GM13977 (cell line): ENCODE measurements at regions not wholly inside any gene's neighbourhood (a gene's known extent, or its start where the extent isn't known, plus 50 kb on each side); places are given as distances from the start of the nearest gene placed in this dataset.

Source experiments
- DNase-seq: peaks from one replicate; pipeline ENCODE4 v3.0.0; 2012; ENCODE audit warnings: low spot score
- in situ Hi-C: fragments of 300-500 bp; cut with MboI; formaldehyde crosslinking; loops from one replicate; pipeline ENCODE4 v1.12.0; 2022; ENCODE audit warnings: low sequenced_read_pairs, low pct_unique_long_range_greater_than_20kb, mixed read lengths, inconsistent platforms; ENCODE audit not compliant: unreplicated experiment
- TF ChIP-seq, protein P1 (sequence below): IDR thresholded peaks from 2 replicates; pipeline ENCODE4 v1.5.1; 2012; ENCODE audit warnings: mild to moderate bottlenecking, control low read depth; ENCODE audit not compliant: insufficient read depth; ENCODE audit errors: extremely low read depth, missing control alignments

DNA sequence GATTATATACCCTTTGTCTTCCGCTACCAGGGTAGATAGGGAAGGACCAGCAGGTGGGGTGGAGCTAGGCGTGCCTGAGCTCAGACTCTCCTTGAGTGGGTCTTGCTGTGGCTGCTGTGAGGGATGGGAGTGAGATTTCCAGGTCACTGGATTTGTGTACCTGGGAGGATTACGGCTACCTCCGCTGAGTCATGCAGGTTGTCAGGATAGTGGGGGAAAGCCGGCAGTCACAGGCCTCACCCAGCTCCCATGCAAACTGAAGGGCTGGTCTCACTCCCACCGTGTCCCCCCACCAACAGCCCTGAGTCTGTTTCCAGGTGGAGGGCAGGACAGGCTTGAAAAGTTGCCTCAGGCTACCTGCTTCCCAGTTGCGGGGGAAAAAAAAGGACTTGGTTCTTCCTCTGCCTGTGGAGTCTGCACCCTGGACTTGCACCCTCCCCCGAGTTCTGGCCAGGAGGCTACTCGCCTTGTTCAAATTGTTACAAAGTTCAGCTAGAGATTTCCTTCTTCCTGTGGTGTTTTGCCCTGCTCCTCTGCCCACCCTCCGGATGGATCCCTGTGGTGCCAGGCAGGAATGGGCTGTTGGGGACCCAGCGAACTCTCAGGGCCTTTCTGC lies 268.3 kb downstream of the VAPA start:
- TF ChIP-seq, protein P1, sequence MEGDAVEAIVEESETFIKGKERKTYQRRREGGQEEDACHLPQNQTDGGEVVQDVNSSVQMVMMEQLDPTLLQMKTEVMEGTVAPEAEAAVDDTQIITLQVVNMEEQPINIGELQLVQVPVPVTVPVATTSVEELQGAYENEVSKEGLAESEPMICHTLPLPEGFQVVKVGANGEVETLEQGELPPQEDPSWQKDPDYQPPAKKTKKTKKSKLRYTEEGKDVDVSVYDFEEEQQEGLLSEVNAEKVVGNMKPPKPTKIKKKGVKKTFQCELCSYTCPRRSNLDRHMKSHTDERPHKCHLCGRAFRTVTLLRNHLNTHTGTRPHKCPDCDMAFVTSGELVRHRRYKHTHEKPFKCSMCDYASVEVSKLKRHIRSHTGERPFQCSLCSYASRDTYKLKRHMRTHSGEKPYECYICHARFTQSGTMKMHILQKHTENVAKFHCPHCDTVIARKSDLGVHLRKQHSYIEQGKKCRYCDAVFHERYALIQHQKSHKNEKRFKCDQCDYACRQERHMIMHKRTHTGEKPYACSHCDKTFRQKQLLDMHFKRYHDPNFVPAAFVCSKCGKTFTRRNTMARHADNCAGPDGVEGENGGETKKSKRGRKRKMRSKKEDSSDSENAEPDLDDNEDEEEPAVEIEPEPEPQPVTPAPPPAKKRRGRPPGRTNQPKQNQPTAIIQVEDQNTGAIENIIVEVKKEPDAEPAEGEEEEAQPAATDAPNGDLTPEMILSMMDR, result no peak
- in situ Hi-C loops, result no loop called here
- DNase-seq, result no peak

DNA sequence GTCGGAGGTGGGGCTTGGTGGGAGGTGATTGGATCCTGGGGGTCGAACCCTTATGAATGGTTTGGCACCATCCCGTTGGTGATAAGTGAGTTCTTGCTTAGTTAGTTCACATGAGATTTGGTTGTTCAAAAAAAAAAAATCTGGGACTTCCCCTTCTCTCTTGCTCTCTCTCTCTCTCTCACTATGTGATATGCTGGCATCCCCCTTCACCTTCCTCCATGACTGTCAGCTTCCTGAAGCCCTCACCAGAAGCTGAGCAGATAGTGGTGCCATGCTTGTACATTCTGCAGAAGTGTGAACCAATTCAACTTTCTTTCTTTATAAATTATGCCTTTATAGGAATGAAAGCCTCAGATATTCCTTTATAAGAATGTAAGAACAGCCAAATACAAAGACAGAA lies 269.7 kb upstream of the APCDD1 start:
- no peak for DNase-seq
- in situ Hi-C loops, result no loop called here
- TF ChIP-seq, protein P1, result no peak

DNA sequence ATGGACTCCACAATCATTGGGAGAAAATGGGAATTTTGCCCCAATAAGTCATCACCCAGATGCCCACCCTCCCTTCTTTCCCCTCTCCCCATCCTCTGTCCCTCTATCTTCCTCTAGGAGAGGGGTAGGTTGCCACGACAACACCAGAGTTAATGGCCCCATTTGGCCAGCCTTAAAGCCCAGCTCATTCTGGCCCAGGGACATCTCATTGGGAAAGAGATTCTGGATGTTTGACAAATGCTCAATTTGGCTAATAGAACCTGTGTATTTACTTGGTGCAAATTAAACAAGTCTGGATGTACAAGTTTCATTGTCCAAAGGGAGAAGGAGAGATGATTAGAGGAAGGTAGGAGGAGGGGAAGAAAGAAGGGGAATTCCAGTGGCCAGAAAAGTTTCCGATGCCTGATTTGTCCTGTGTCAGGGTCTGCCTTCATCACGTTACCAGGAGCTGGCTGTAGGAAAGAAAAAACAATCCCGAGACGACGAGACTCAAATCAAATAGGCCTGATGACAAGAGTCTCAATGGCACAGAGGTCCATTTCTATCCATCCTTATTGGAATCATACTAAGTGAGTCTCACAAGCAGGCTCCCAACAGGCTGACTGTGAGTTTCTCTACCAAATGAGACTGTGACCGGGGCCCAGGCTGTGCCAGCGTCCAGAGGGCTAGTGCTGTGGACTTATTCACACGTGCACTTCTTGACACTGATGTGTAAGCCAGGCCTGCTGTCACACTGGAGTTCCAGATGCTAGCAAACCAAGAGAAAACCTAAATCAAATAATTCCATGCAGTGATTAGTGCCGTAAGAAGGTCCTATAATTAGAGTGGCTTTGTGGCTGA lies 265.2 kb upstream of the APCDD1 start:
- in situ Hi-C loops, result no loop called here
- no peak for DNase-seq
- TF ChIP-seq, protein P1, result no peak

DNA sequence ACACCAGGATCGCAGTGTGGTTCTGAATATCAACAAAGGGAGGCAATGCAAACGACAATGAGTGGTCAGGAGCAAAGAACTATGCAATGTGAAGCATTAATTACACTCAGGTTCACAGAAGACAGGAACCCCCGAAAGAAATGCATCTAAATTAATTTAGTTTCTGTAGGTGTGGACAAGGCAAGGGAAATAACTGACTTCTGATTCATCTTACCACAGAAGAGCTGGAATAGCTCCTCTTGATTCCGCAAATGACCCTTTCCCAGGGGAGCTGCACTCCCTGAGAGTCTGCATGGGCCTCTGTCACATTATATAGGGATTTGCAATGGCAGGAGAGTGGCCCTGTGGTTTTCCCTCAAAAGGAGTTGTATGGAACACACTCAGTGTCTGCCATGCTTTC lies 263.9 kb upstream of the APCDD1 start:
- in situ Hi-C loops, result no loop called here
- DNase-seq, result no peak
- TF ChIP-seq, protein P1, result no peak

DNA sequence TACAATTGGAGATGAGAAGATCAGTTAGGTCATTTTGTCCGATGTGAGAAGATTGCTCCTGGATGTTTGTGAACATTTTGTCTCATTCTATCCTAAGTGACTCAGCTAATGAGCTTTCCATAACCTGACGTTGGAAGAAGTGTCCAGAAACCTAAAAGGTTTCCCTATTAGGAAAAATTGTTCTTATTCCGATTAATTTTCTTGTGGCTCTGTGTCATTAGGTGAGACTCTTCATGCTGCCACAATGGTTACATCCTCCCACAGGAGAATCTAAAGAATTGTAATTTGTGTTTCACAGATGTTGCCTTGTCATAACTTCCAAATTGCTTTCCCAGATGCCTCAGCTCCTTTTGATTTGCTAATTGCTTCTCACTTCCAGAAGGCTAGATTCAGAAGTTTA lies 261.0 kb upstream of the APCDD1 start:
- in situ Hi-C loops, result no loop called here
- DNase-seq, result no peak
- TF ChIP-seq, protein P1, result no peak

DNA sequence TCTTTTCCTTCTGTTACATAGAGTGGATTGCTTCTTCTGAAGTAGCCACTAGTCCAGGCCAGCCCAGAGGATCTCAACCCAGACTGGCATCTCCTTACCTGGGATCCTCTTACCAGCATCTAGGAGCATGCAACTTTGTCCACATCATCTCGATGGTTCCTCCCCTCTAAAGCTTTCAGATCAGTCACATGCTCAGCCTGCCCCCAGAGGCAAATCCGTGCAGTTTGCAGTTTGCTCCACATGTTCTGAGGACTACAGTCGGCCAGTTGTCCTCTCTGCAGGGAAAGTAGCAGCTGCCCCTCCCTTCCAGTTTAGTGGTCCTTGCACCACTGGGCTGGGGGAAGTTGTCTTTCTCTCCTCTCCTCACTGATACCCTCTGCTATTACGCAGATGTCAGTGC lies 259.8 kb upstream of the APCDD1 start:
- TF ChIP-seq, protein P1, result no peak
- in situ Hi-C loops, result no loop called here
- no peak for DNase-seq
